ENCODE measurements at regions not wholly inside any gene's neighbourhood (a gene's known extent, or its start where the extent isn't known, plus 50 kb on each side); places are given as distances from the start of the nearest gene placed in this dataset.

- TF ChIP-seq ZNF462 (CRISPR knock-in tag; IDR thresholded peaks at IDR 0.05) = no peak
- no peak for TF ChIP-seq ZNF114 (CRISPR knock-in tag; IDR thresholded peaks at IDR 0.05)
- TF ChIP-seq CTCF (conservative IDR thresholded peaks at IDR 0.05; ENCODE audit: low read depth in 2 of 2) = no peak
- no peak for TF ChIP-seq EZH2 (IDR thresholded peaks at IDR 0.05; ENCODE audit: low read depth, unreplicated experiment)
These were observed 311.6 kb downstream of the NPHP4 start (continued) for GRCh38 chr1:5680600-5680999.

GRCh38 chr1:5678759-5679158 lies 313.5 kb downstream of the NPHP4 start:
- no peak overlapping the region for H3K27ac Mint-ChIP-seq
- no peaks in the 10 kb centered on the region for H3K4me1 Mint-ChIP-seq
- H3K4me1 ChIP-seq (ENCODE audit: insufficient read depth) = no peaks in the 10 kb centered on the region
- no peak overlapping the region for H2AFZ ChIP-seq
- peaks cover 10% of the 10 kb centered on the region for H3K27me3 Mint-ChIP-seq (ENCODE audit: insufficient read depth, low read depth, poor library complexity)
- H3K27me3 ChIP-seq (ENCODE audit: insufficient read depth) = no peaks in the 10 kb centered on the region
- DNase-seq (ENCODE audit: low spot score) (no peak), ATAC-seq (no peak)
- no peaks in the 10 kb centered on the region for H4K20me1 ChIP-seq (replicated peaks; ENCODE audit: insufficient read depth)
- no peak overlapping the region for H3K4me3 Mint-ChIP-seq
- no peaks in the 10 kb centered on the region for H3K79me2 ChIP-seq (replicated peaks; ENCODE audit: insufficient read depth)
- H3K9me2 ChIP-seq (ENCODE audit: insufficient read depth) = no peaks in the 10 kb centered on the region
- peaks cover 14% of the 10 kb centered on the region for H3K9me3 Mint-ChIP-seq
- no peaks in the 10 kb centered on the region for H3F3A ChIP-seq (replicated peaks; ENCODE audit: low read depth)
- H3K4me2 ChIP-seq = no peak overlapping the region
- no peak overlapping the region for H3K27ac ChIP-seq (ENCODE audit: low read depth)
- no peaks in the 10 kb centered on the region; the same call in 1 of the 2 replicates for H3K36me3 ChIP-seq (ENCODE audit: insufficient read depth)
- H3K4me3 ChIP-seq = no peak overlapping the region
- H3K36me3 Mint-ChIP-seq (ENCODE audit: low read depth) = peaks cover 6% of the 10 kb centered on the region; the same call in 2 of the 3 replicates
- TF ChIP-seq STAT1 (IDR thresholded peaks at IDR 0.05; ENCODE audit: unreplicated experiment) (no peak), POLR2AphosphoS5 (IDR thresholded peaks at IDR 0.05; ENCODE audit: low read depth) (no peak), EZH2phosphoT487 (IDR thresholded peaks at IDR 0.05; ENCODE audit: unreplicated experiment) (no peak), EZH2 (IDR thresholded peaks at IDR 0.05; ENCODE audit: low read depth, unreplicated experiment) (no peak), ZNF331 (CRISPR knock-in tag; IDR thresholded peaks at IDR 0.05; ENCODE audit: low read depth) (no peak), ZNF114 (CRISPR knock-in tag; IDR thresholded peaks at IDR 0.05) (no peak), ETS1 (IDR thresholded peaks at IDR 0.05) (no peak), JUNB (IDR thresholded peaks at IDR 0.05; ENCODE audit: unreplicated experiment) (no peak), REST (IDR thresholded peaks at IDR 0.05; ENCODE audit: unreplicated experiment) (no peak), NANOG (IDR thresholded peaks at IDR 0.05; ENCODE audit: borderline replicate concordance) (no peak)
